ENCODE measurements at regions not wholly inside any gene's neighbourhood (a gene's known extent, or its start where the extent isn't known, plus 50 kb on each side); places are given as distances from the start of the nearest gene placed in this dataset.

- Histone ChIP-seq H3K27ac (ENCODE audit: low read length) (no peak overlapping the region), H3K4me2 (ENCODE audit: low read length) (no peak overlapping the region), H4K20me1 (ENCODE audit: low read length) (no peaks in the 10 kb centered on the region), H3K4me3 (ENCODE audit: low read length) (no peak overlapping the region), H3K36me3 (ENCODE audit: low read depth, low read length) (no peaks in the 10 kb centered on the region), H2AFZ (ENCODE audit: low read length) (no peak overlapping the region), H3K9ac (ENCODE audit: low read length) (no peak overlapping the region), H3K9me3 (ENCODE audit: low read length) (peaks cover 19% of the 10 kb centered on the region), H3K9me2 (replicated peaks; ENCODE audit: low read length) (no peaks in the 10 kb centered on the region), H3F3A (ENCODE audit: low read length, unreplicated experiment) (no peaks in the 10 kb centered on the region), H3K27me3 (ENCODE audit: low read length) (no peaks in the 10 kb centered on the region), H3K4me1 (ENCODE audit: insufficient read depth, low read length) (no peaks in the 10 kb centered on the region), H3K79me2 (ENCODE audit: low read length) (no peaks in the 10 kb centered on the region)
- intact Hi-C loops (cut with micrococcal nuclease): no loop called here
- no TSS peak for BruUV-seq (replicated peaks)
- ChIA-PET POLR2A (ENCODE audit: unreplicated experiment) (no interaction called here), CTCF (no interaction called here)
- no peak for ATAC-seq
- no peak for TF ChIP-seq EZH2phosphoT487 (IDR thresholded peaks at IDR 0.05; ENCODE audit: borderline replicate concordance, low read length)
- TF ChIP-seq EZH2 (IDR thresholded peaks at IDR 0.05; ENCODE audit: low read length, unreplicated experiment): no peak
- DNase-seq: no peak
Observed at GRCh38 chr15:23998056-23998455, 311.0 kb upstream of the NDN start.

DNA sequence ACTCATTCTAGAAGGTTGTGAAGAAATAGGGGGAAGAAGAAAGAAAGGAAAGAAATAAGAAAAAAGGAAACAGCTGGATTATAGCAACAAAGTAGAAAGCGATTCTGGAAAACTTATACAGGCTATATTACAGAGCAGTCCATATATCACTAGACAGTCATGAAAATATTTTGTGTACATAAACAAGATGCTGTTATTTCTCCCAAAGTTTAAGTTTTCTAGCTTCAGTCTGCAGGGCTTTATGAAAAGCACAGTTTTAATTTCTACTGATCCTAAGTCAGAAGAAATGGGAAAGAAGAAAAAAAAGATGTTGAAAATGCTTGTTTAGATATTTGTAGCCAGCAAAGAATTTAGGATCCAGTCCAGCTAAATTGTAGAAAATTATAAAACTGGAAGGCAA lies 321.4 kb upstream of the NDN start:
- Histone ChIP-seq H4K20me1 (ENCODE audit: low read length) (no peaks in the 10 kb centered on the region), H2AFZ (ENCODE audit: low read length) (no peak overlapping the region), H3K4me3 (ENCODE audit: low read length) (no peak overlapping the region), H3K4me2 (ENCODE audit: low read length) (no peak overlapping the region), H3K9ac (ENCODE audit: low read length) (no peak overlapping the region), H3K4me1 (ENCODE audit: insufficient read depth, low read length) (no peaks in the 10 kb centered on the region), H3K9me3 (ENCODE audit: low read length) (peaks cover 27% of the 10 kb centered on the region; the same call in 1 of the 2 replicates), H3F3A (ENCODE audit: low read length, unreplicated experiment) (no peaks in the 10 kb centered on the region), H3K79me2 (ENCODE audit: low read length) (no peaks in the 10 kb centered on the region), H3K27me3 (ENCODE audit: low read length) (no peaks in the 10 kb centered on the region), H3K27ac (ENCODE audit: low read length) (no peak overlapping the region), H3K36me3 (ENCODE audit: low read depth, low read length) (no peaks in the 10 kb centered on the region), H3K9me2 (replicated peaks; ENCODE audit: low read length) (no peaks in the 10 kb centered on the region)
- no peak for DNase-seq
- no peak for TF ChIP-seq EZH2 (IDR thresholded peaks at IDR 0.05; ENCODE audit: low read length, unreplicated experiment)
- no peak for TF ChIP-seq EZH2phosphoT487 (IDR thresholded peaks at IDR 0.05; ENCODE audit: borderline replicate concordance, low read length)
- CTCF ChIA-PET: no interaction called here
- POLR2A ChIA-PET (ENCODE audit: unreplicated experiment): no interaction called here
- ATAC-seq: no peak
- intact Hi-C loops (cut with micrococcal nuclease): no loop called here
- BruUV-seq (replicated peaks): no TSS peak

- TF ChIP-seq EZH2phosphoT487 (IDR thresholded peaks at IDR 0.05; ENCODE audit: borderline replicate concordance, low read length): no peak
- no peak for TF ChIP-seq EZH2 (IDR thresholded peaks at IDR 0.05; ENCODE audit: low read length, unreplicated experiment)
- Histone ChIP-seq H3K4me3 (ENCODE audit: low read length) (no peak overlapping the region), H2AFZ (ENCODE audit: low read length) (no peak overlapping the region), H3K9me3 (ENCODE audit: low read length) (peaks cover 32% of the 10 kb centered on the region; the same call in 1 of the 2 replicates), H3K27ac (ENCODE audit: low read length) (no peak overlapping the region), H3K4me1 (ENCODE audit: insufficient read depth, low read length) (no peaks in the 10 kb centered on the region), H3K79me2 (ENCODE audit: low read length) (no peaks in the 10 kb centered on the region), H3K36me3 (ENCODE audit: low read depth, low read length) (no peaks in the 10 kb centered on the region), H3K9me2 (replicated peaks; ENCODE audit: low read length) (no peaks in the 10 kb centered on the region), H3K27me3 (ENCODE audit: low read length) (no peaks in the 10 kb centered on the region), H4K20me1 (ENCODE audit: low read length) (no peaks in the 10 kb centered on the region), H3K4me2 (ENCODE audit: low read length) (no peak overlapping the region), H3F3A (ENCODE audit: low read length, unreplicated experiment) (no peaks in the 10 kb centered on the region), H3K9ac (ENCODE audit: low read length) (no peak overlapping the region)
- no TSS peak for BruUV-seq (replicated peaks)
- POLR2A ChIA-PET (ENCODE audit: unreplicated experiment): no interaction called here
- CTCF ChIA-PET: no interaction called here
- ATAC-seq (no peak), DNase-seq (no peak)
- intact Hi-C loops (cut with micrococcal nuclease): no loop called here
Observed at GRCh38 chr15:24017470-24017869, 330.4 kb upstream of the NDN start.

GRCh38 chr15:24039683-24040082 lies 352.6 kb upstream of the NDN start:
- no peak overlapping the region for H3K4me2 ChIP-seq (ENCODE audit: low read length)
- ATAC-seq (no peak), DNase-seq (no peak)
- TF ChIP-seq, protein P1, sequence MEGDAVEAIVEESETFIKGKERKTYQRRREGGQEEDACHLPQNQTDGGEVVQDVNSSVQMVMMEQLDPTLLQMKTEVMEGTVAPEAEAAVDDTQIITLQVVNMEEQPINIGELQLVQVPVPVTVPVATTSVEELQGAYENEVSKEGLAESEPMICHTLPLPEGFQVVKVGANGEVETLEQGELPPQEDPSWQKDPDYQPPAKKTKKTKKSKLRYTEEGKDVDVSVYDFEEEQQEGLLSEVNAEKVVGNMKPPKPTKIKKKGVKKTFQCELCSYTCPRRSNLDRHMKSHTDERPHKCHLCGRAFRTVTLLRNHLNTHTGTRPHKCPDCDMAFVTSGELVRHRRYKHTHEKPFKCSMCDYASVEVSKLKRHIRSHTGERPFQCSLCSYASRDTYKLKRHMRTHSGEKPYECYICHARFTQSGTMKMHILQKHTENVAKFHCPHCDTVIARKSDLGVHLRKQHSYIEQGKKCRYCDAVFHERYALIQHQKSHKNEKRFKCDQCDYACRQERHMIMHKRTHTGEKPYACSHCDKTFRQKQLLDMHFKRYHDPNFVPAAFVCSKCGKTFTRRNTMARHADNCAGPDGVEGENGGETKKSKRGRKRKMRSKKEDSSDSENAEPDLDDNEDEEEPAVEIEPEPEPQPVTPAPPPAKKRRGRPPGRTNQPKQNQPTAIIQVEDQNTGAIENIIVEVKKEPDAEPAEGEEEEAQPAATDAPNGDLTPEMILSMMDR (conservative IDR thresholded peaks at IDR 0.05; ENCODE audit: low read depth, low read length): no peak
- no peak for TF ChIP-seq EZH2 (IDR thresholded peaks at IDR 0.05; ENCODE audit: low read length, unreplicated experiment)
- TF ChIP-seq EZH2phosphoT487 (IDR thresholded peaks at IDR 0.05; ENCODE audit: borderline replicate concordance, low read length): no peak
- no TSS peak for BruUV-seq (replicated peaks)
- no peak overlapping the region for H3K27ac ChIP-seq (ENCODE audit: low read length)
- no peaks in the 10 kb centered on the region for H3K36me3 ChIP-seq (ENCODE audit: low read depth, low read length)
- no peak overlapping the region for H2AFZ ChIP-seq (ENCODE audit: low read length)
- H3K9me2 ChIP-seq (replicated peaks; ENCODE audit: low read length): no peaks in the 10 kb centered on the region
- no peaks in the 10 kb centered on the region for H3F3A ChIP-seq (ENCODE audit: low read length, unreplicated experiment)
- intact Hi-C loops (cut with micrococcal nuclease): no loop called here
- CTCF ChIA-PET: no interaction called here
- no peaks in the 10 kb centered on the region for H3K4me1 ChIP-seq (ENCODE audit: insufficient read depth, low read length)
- H3K27me3 ChIP-seq (ENCODE audit: low read length): no peaks in the 10 kb centered on the region
- no peak overlapping the region for H3K9ac ChIP-seq (ENCODE audit: low read length)
- no peaks in the 10 kb centered on the region for H4K20me1 ChIP-seq (ENCODE audit: low read length)
- H3K9me3 ChIP-seq (ENCODE audit: low read length): peaks cover 19% of the 10 kb centered on the region; the same call in 1 of the 2 replicates
- no peak overlapping the region for H3K4me3 ChIP-seq (ENCODE audit: low read length)
- no peaks in the 10 kb centered on the region for H3K79me2 ChIP-seq (ENCODE audit: low read length)
- POLR2A ChIA-PET (ENCODE audit: unreplicated experiment): no interaction called here
